Panc1 (cell line): ENCODE measurements at regions not wholly inside any gene's neighbourhood (a gene's known extent, or its start where the extent isn't known, plus 50 kb on each side); places are given as distances from the start of the nearest gene placed in this dataset.

ENCODE experiments used
- ATAC-seq: fragments of 200-7000 bp; cut with Tn5 transposase; 2 replicates; pipeline ENCODE4 v1.9.1; 2020; ENCODE audit warnings: mild to moderate bottlenecking, moderate library complexity
- BruUV-seq: library from RNA; stranded (reverse); fragments of 400-500 nt; replicated peaks from 2 replicates; lab custom pipeline; 2021; lab: Mats Ljungman, UMichigan
- CTCF ChIA-PET: fragments of 300-600 bp; sonication (Branson Sonifier 250); formaldehyde crosslinking; loops from one replicate; lab custom pipeline; 2022; ENCODE audit warnings: antibody characterized with exemption; lab: Charles Lee
- POLR2A ChIA-PET: fragments of 300-600 bp; sonication (Branson Sonifier 250); formaldehyde crosslinking; loops from one replicate; lab custom pipeline; 2022; ENCODE audit warnings: antibody characterized with exemption; lab: Charles Lee
- DNase-seq: peaks from one replicate; pipeline ENCODE4 v3.0.0-alpha.2; 2010; ENCODE audit warnings: low read depth, low spot score
- H3K27ac ChIP-seq: 2 replicates; pipeline ENCODE4 v1.5.1; 2011; ENCODE audit warnings: mild to moderate bottlenecking, low read length, inconsistent platforms
- H3K27me3 ChIP-seq: fragments of 200-500 bp; sonication (Bioruptor generic); 2 replicates; pipeline ENCODE4 v1.6.0; 2014; ENCODE audit warnings: low read length, inconsistent platforms; ENCODE audit not compliant: control insufficient read depth, insufficient read depth
- H3K36me3 ChIP-seq: fragments of 200-500 bp; sonication (Bioruptor generic); 2 replicates; pipeline ENCODE4 v1.5.1; 2014; ENCODE audit warnings: inconsistent platforms, mild to moderate bottlenecking, low read length, moderate library complexity; ENCODE audit not compliant: control insufficient read depth, insufficient read depth
- H3K4me1 ChIP-seq: 2 replicates; pipeline ENCODE4 v1.5.1; 2011; ENCODE audit warnings: inconsistent platforms, mild to moderate bottlenecking, low read length, moderate library complexity; ENCODE audit not compliant: control insufficient read depth, insufficient read depth
- H3K4me3 ChIP-seq, 2 experiments: 2 replicates each; pipeline ENCODE4 v1.5.1; 2011 to 2012; ENCODE audit warnings: low read depth in 2 of 2, low read length in 2 of 2, mild to moderate bottlenecking in 2 of 2, inconsistent platforms in 1 of 2, moderate library complexity in 1 of 2
- H3K9me3 ChIP-seq: fragments of 200-500 bp; sonication (Bioruptor generic); 2 replicates; pipeline ENCODE4 v1.5.1; 2014; ENCODE audit warnings: low read depth, mild to moderate bottlenecking, inconsistent platforms, low read length, moderate library complexity; ENCODE audit not compliant: control insufficient read depth, insufficient read depth
- CTCF ChIP-seq: fragments of 450-650 bp; IDR thresholded peaks from 2 replicates; pipeline ENCODE4 v1.5.1; 2017; ENCODE audit warnings: mild to moderate bottlenecking
- POLR2AphosphoS5 ChIP-seq: IDR thresholded peaks from 2 replicates; pipeline ENCODE4 v1.6.1; 2012; ENCODE audit warnings: mild to moderate bottlenecking, low read depth, low read length, moderate library complexity
- REST ChIP-seq, 2 experiments: IDR thresholded peaks; 2 replicates each; pipeline ENCODE4 v1.6.1; 2011 to 2012; ENCODE audit warnings: low read depth in 2 of 2, control low read depth in 1 of 2, low read length in 1 of 2, mild to moderate bottlenecking in 1 of 2, moderate library complexity in 1 of 2; ENCODE audit not compliant: insufficient read depth in 1 of 2
- SIN3A ChIP-seq: IDR thresholded peaks from 2 replicates; pipeline ENCODE4 v1.6.1; 2012; ENCODE audit warnings: low read depth, mild to moderate bottlenecking, low read length, moderate library complexity, borderline replicate concordance; ENCODE audit not compliant: insufficient read depth
- TCF7L2 ChIP-seq: IDR thresholded peaks from 2 replicates; pipeline ENCODE4 v1.6.1; 2011; ENCODE audit warnings: mild to moderate bottlenecking, low read depth, low read length, inconsistent platforms
- in situ Hi-C: cut with HindIII; loops from 2 replicates; pipeline ENCODE4 v1.10.0; 2016; ENCODE audit warnings: low sequenced_read_pairs, low pct_unique_long_range_greater_than_20kb
- intact Hi-C: fragments of 100-400 bp; cut with micrococcal nuclease; formaldehyde crosslinking; loops from one replicate; pipeline ENCODE4 v1.10.0; 2022; ENCODE audit not compliant: unreplicated experiment

- BruUV-seq: no TSS peak
- Histone ChIP-seq H3K27me3 (no peaks in the 10 kb centered on the region), H3K4me3 (no peak overlapping the region), H3K4me1 (no peaks in the 10 kb centered on the region), H3K27ac (no peak overlapping the region), H3K9me3 (no peaks in the 10 kb centered on the region), H3K36me3 (no peaks in the 10 kb centered on the region)
- DNase-seq: no peak
- ChIA-PET CTCF (no interaction called here), POLR2A (no interaction called here)
- in situ Hi-C loops (no loop called here), intact Hi-C loops (no loop called here)
- ATAC-seq: no peak
- no peak for TF ChIP-seq SIN3A
- no peak for TF ChIP-seq REST (IDR thresholded peaks at IDR 0.05; ENCODE audit: insufficient read depth in 1 of 2, low read depth in 2 of 2, low read length in 1 of 2)
- no peak for TF ChIP-seq POLR2AphosphoS5
- TF ChIP-seq TCF7L2: no peak
- no peak for TF ChIP-seq CTCF
Measured at GRCh38 chr5:24391816-24392215, 253.0 kb downstream of the CDH10 start.

- ATAC-seq: no peak
- no TSS peak for BruUV-seq
- TF ChIP-seq SIN3A (no peak), CTCF (no peak), TCF7L2 (no peak), POLR2AphosphoS5 (no peak), REST (IDR thresholded peaks at IDR 0.05; ENCODE audit: insufficient read depth in 1 of 2, low read depth in 2 of 2, low read length in 1 of 2) (no peak)
- H3K27ac ChIP-seq: no peak overlapping the region
- intact Hi-C loops (no loop called here), in situ Hi-C loops (no loop called here)
- no peaks in the 10 kb centered on the region for H3K27me3 ChIP-seq
- H3K36me3 ChIP-seq: no peaks in the 10 kb centered on the region
- H3K9me3 ChIP-seq: no peaks in the 10 kb centered on the region
- no peak overlapping the region for H3K4me3 ChIP-seq
- no peaks in the 10 kb centered on the region for H3K4me1 ChIP-seq
- no peak for DNase-seq
- CTCF ChIA-PET: no interaction called here
- POLR2A ChIA-PET: no interaction called here
Measured at GRCh38 chr5:24397601-24398000, 247.2 kb downstream of the CDH10 start.
